Breast epithelium (tissue), 3 donors: ENCODE measurements at regions not wholly inside any gene's neighbourhood (a gene's known extent, or its start where the extent isn't known, plus 50 kb on each side); places are given as distances from the start of the nearest gene placed in this dataset.

Experiments
- CTCF ChIP-seq, 3 donors: fragments of 450-650 bp; IDR thresholded peaks; one replicate each; pipeline ENCODE4 v1.5.1; 2016 to 2017; ENCODE audit warnings: antibody characterized with exemption in 3 of 3, mild to moderate bottlenecking in 3 of 3, moderate library complexity in 3 of 3
- POLR2A ChIP-seq: fragments of 450-650 bp; IDR thresholded peaks from one replicate; pipeline ENCODE4 v1.6.1; 2016; ENCODE audit warnings: antibody characterized with exemption, mild to moderate bottlenecking, moderate library complexity

- TF ChIP-seq CTCF (IDR thresholded peaks at IDR 0.05) (no peak), POLR2A (no peak)
These were observed 51.9 kb upstream of the PRPS1 start for GRCh38 chrX:107576392-107576791.
